Parathyroid adenoma (tissue), 2 donors: ENCODE measurements at regions not wholly inside any gene's neighbourhood (a gene's known extent, or its start where the extent isn't known, plus 50 kb on each side); places are given as distances from the start of the nearest gene placed in this dataset.

Experiments used
- H2AFZ ChIP-seq: fragments of 300-600 bp; sonication (generic); one replicate; pipeline ENCODE4 v1.7.0; 2017; ENCODE audit warnings: antibody characterized with exemption, mild to moderate bottlenecking
- H3K27ac ChIP-seq: fragments of 300-600 bp; sonication (generic); one replicate; pipeline ENCODE4 v1.7.0; 2017
- H3K27me3 ChIP-seq: fragments of 300-600 bp; sonication (generic); one replicate; pipeline ENCODE4 v1.7.0; 2017; ENCODE audit warnings: low read length; ENCODE audit not compliant: control insufficient read depth, insufficient read depth
- H3K36me3 ChIP-seq: fragments of 300-600 bp; sonication (generic); one replicate; pipeline ENCODE4 v1.7.0; 2017; ENCODE audit warnings: low read length; ENCODE audit not compliant: control insufficient read depth, insufficient read depth
- H3K4me1 ChIP-seq: fragments of 300-600 bp; sonication (generic); one replicate; pipeline ENCODE4 v1.7.0; 2017; ENCODE audit warnings: control low read depth
- H3K4me2 ChIP-seq: fragments of 300-600 bp; sonication (generic); one replicate; pipeline ENCODE4 v1.7.0; 2017; ENCODE audit warnings: low read length
- H3K4me3 ChIP-seq: fragments of 300-600 bp; sonication (generic); one replicate; pipeline ENCODE4 v1.7.0; 2017; ENCODE audit warnings: low read depth, low read length
- H3K79me2 ChIP-seq: fragments of 300-600 bp; sonication (generic); one replicate; pipeline ENCODE4 v1.7.0; 2017; ENCODE audit warnings: control low read depth
- H3K9ac ChIP-seq: fragments of 300-600 bp; sonication (generic); one replicate; pipeline ENCODE4 v1.7.0; 2017; ENCODE audit warnings: mild to moderate bottlenecking
- H3K9me3 ChIP-seq: fragments of 300-600 bp; sonication (generic); one replicate; pipeline ENCODE4 v1.7.0; 2017; ENCODE audit warnings: low read length; ENCODE audit not compliant: control insufficient read depth
- CTCF ChIP-seq: fragments of 300-600 bp; sonication (generic); IDR thresholded peaks from one replicate; pipeline ENCODE4 v1.7.0; 2017; ENCODE audit warnings: antibody characterized with exemption, mild to moderate bottlenecking
- donor health status: primary hyperparathyroidism.

GRCh38 chr13:109370496-109370895 is 415.9 kb downstream of the IRS2 start:
- Histone ChIP-seq H2AFZ (no peak overlapping the region), H3K4me1 (no peaks in the 10 kb centered on the region), H3K36me3 (no peaks in the 10 kb centered on the region), H3K9me3 (no peaks in the 10 kb centered on the region), H3K9ac (no peak overlapping the region), H3K27ac (no peak overlapping the region), H3K79me2 (no peaks in the 10 kb centered on the region), H3K27me3 (no peaks in the 10 kb centered on the region), H3K4me3 (no peak overlapping the region), H3K4me2 (no peak overlapping the region)
- no peak for TF ChIP-seq CTCF

GRCh38 chr13:109369353-109370052 is 416.9 kb downstream of the IRS2 start:
- Histone ChIP-seq H3K4me2 (no peak overlapping the region), H3K9me3 (no peaks in the 10 kb centered on the region), H3K4me3 (no peak overlapping the region), H3K4me1 (no peaks in the 10 kb centered on the region), H3K27me3 (no peaks in the 10 kb centered on the region), H3K27ac (no peak overlapping the region), H3K9ac (no peak overlapping the region), H3K79me2 (no peaks in the 10 kb centered on the region), H3K36me3 (no peaks in the 10 kb centered on the region), H2AFZ (no peak overlapping the region)
- no peak for TF ChIP-seq CTCF

- H3K4me1 ChIP-seq = no peaks in the 10 kb centered on the region
- H3K9ac ChIP-seq = no peak overlapping the region
Measured at GRCh38 chr13:109368230-109368629, 418.2 kb downstream of the IRS2 start.

GRCh38 chr13:109366525-109366924 is 419.9 kb downstream of the IRS2 start:
- Histone ChIP-seq H3K4me3 (no peak overlapping the region), H3K9me3 (no peaks in the 10 kb centered on the region), H3K4me2 (no peak overlapping the region), H3K4me1 (no peaks in the 10 kb centered on the region), H3K36me3 (no peaks in the 10 kb centered on the region), H3K79me2 (no peaks in the 10 kb centered on the region), H2AFZ (no peak overlapping the region), H3K27ac (no peak overlapping the region), H3K9ac (no peak overlapping the region), H3K27me3 (no peaks in the 10 kb centered on the region)
- TF ChIP-seq CTCF = no peak

More at GRCh38 chr13:109368230-109368629, 418.2 kb downstream of the IRS2 start:
- no peaks in the 10 kb centered on the region for H3K36me3 ChIP-seq
- H3K4me2 ChIP-seq = no peak overlapping the region
- H2AFZ ChIP-seq = no peak overlapping the region
- no peaks in the 10 kb centered on the region for H3K79me2 ChIP-seq
- H3K27me3 ChIP-seq = no peaks in the 10 kb centered on the region
- H3K27ac ChIP-seq = no peak overlapping the region
- no peak overlapping the region for H3K4me3 ChIP-seq
- TF ChIP-seq CTCF = no peak
- H3K9me3 ChIP-seq = no peaks in the 10 kb centered on the region

- Histone ChIP-seq H2AFZ (no peak overlapping the region), H3K27me3 (no peaks in the 10 kb centered on the region), H3K36me3 (no peaks in the 10 kb centered on the region), H3K27ac (no peak overlapping the region), H3K9ac (no peak overlapping the region), H3K4me1 (no peaks in the 10 kb centered on the region), H3K79me2 (no peaks in the 10 kb centered on the region), H3K4me3 (no peak overlapping the region), H3K4me2 (no peak overlapping the region), H3K9me3 (no peaks in the 10 kb centered on the region)
- no peak for TF ChIP-seq CTCF
Measured at GRCh38 chr13:109363431-109363830, 423.0 kb downstream of the IRS2 start.
